ENCODE measurements at regions not wholly inside any gene's neighbourhood (a gene's known extent, or its start where the extent isn't known, plus 50 kb on each side); places are given as distances from the start of the nearest gene placed in this dataset.

- ChIA-PET CTCF (no interaction called here), POLR2A (no interaction called here)
- in situ Hi-C loops (cut with HindIII; ENCODE audit: low pct_unique_long_range_greater_than_20kb, low sequenced_read_pairs) = no loop called here
- no peak overlapping the region for H3K27ac ChIP-seq (ENCODE audit: low read length)
- no peaks in the 10 kb centered on the region for H3K36me3 ChIP-seq (ENCODE audit: control insufficient read depth, insufficient read depth, low read length)
- H3K9me3 ChIP-seq (ENCODE audit: control insufficient read depth, insufficient read depth, low read depth, low read length) = no peaks in the 10 kb centered on the region
- H3K4me1 ChIP-seq (ENCODE audit: control insufficient read depth, insufficient read depth, low read length) = no peaks in the 10 kb centered on the region
- no peaks in the 10 kb centered on the region for H3K27me3 ChIP-seq (ENCODE audit: control insufficient read depth, insufficient read depth, low read length)
- no TSS peak for BruUV-seq (replicated peaks)
- intact Hi-C loops (cut with micrococcal nuclease; ENCODE audit: unreplicated experiment) = no loop called here
- ATAC-seq = no peak
- H3K4me3 ChIP-seq (ENCODE audit: low read depth in 2 of 2, low read length in 2 of 2) = no peak overlapping the region
- no peak for TF ChIP-seq CTCF (IDR thresholded peaks at IDR 0.05)
- TF ChIP-seq REST (IDR thresholded peaks at IDR 0.05; ENCODE audit: insufficient read depth in 1 of 2, low read depth in 2 of 2, low read length in 1 of 2) = no peak
- no peak for TF ChIP-seq SIN3A (IDR thresholded peaks at IDR 0.05; ENCODE audit: borderline replicate concordance, insufficient read depth, low read depth, low read length)
- TF ChIP-seq TCF7L2 (IDR thresholded peaks at IDR 0.05; ENCODE audit: low read depth, low read length) = no peak
- no peak for DNase-seq (ENCODE audit: low read depth, low spot score)
Observed at GRCh38 chr10:90064295-90064694, 362.9 kb downstream of the KIF20B start.

GRCh38 chr10:90066435-90066834 is 365.0 kb downstream of the KIF20B start:
- H3K36me3 ChIP-seq (ENCODE audit: control insufficient read depth, insufficient read depth, low read length) = no peaks in the 10 kb centered on the region
- intact Hi-C loops (cut with micrococcal nuclease; ENCODE audit: unreplicated experiment) (no loop called here), in situ Hi-C loops (cut with HindIII; ENCODE audit: low pct_unique_long_range_greater_than_20kb, low sequenced_read_pairs) (no loop called here)
- no peak for ATAC-seq
- no peak for DNase-seq (ENCODE audit: low read depth, low spot score)
- no peaks in the 10 kb centered on the region for H3K9me3 ChIP-seq (ENCODE audit: control insufficient read depth, insufficient read depth, low read depth, low read length)
- H3K27ac ChIP-seq (ENCODE audit: low read length) = no peak overlapping the region
- BruUV-seq (replicated peaks) = no TSS peak
- ChIA-PET POLR2A (no interaction called here), CTCF (no interaction called here)
- no peaks in the 10 kb centered on the region for H3K4me1 ChIP-seq (ENCODE audit: control insufficient read depth, insufficient read depth, low read length)
- no peaks in the 10 kb centered on the region for H3K27me3 ChIP-seq (ENCODE audit: control insufficient read depth, insufficient read depth, low read length)
- TF ChIP-seq REST (IDR thresholded peaks at IDR 0.05; ENCODE audit: insufficient read depth in 1 of 2, low read depth in 2 of 2, low read length in 1 of 2) (no peak), POLR2AphosphoS5 (IDR thresholded peaks at IDR 0.05; ENCODE audit: low read depth, low read length) (no peak), SIN3A (IDR thresholded peaks at IDR 0.05; ENCODE audit: borderline replicate concordance, insufficient read depth, low read depth, low read length) (no peak), TCF7L2 (IDR thresholded peaks at IDR 0.05; ENCODE audit: low read depth, low read length) (no peak), CTCF (IDR thresholded peaks at IDR 0.05) (no peak)
- H3K4me3 ChIP-seq (ENCODE audit: low read depth in 2 of 2, low read length in 2 of 2) = no peak overlapping the region

Measured in Panc1 (cell line).